BLaER1 (cell line): ENCODE measurements at regions not wholly inside any gene's neighbourhood (a gene's known extent, or its start where the extent isn't known, plus 50 kb on each side); places are given as distances from the start of the nearest gene placed in this dataset.
A peak's percentile ranks its signal among the peaks of the same experiment; 100 is the strongest.

ENCODE experiments used
- H3K27ac ChIP-seq: shearing (Covaris generic); formaldehyde crosslinking; 2 replicates; pipeline ENCODE4 v1.8.1; 2022
- H3K27me3 ChIP-seq: shearing (Covaris generic); formaldehyde crosslinking; 2 replicates; pipeline ENCODE4 v1.8.1; 2022
- H3K36me3 ChIP-seq: shearing (Covaris generic); formaldehyde crosslinking; 2 replicates; pipeline ENCODE4 v1.8.1; 2022
- H3K4me1 ChIP-seq: shearing (Covaris generic); formaldehyde crosslinking; 2 replicates; pipeline ENCODE4 v1.8.1; 2022
- H3K4me2 ChIP-seq: shearing (Covaris generic); formaldehyde crosslinking; 2 replicates; pipeline ENCODE4 v1.8.1; 2022
- H3K4me3 ChIP-seq: shearing (Covaris generic); formaldehyde crosslinking; 2 replicates; pipeline ENCODE4 v1.8.1; 2022
- H3K9ac ChIP-seq: shearing (Covaris generic); formaldehyde crosslinking; 2 replicates; pipeline ENCODE4 v1.8.1; 2022
- H3K9me3 ChIP-seq: shearing (Covaris generic); formaldehyde crosslinking; 2 replicates; pipeline ENCODE4 v1.8.1; 2022
- H4K20me1 ChIP-seq: shearing (Covaris generic); formaldehyde crosslinking; 2 replicates; pipeline ENCODE4 v1.8.1; 2022
- Cebpa-rat ChIP-seq: shearing (Covaris generic); IDR thresholded peaks from 2 replicates; pipeline ENCODE4 v1.8.1; 2022

DNA sequence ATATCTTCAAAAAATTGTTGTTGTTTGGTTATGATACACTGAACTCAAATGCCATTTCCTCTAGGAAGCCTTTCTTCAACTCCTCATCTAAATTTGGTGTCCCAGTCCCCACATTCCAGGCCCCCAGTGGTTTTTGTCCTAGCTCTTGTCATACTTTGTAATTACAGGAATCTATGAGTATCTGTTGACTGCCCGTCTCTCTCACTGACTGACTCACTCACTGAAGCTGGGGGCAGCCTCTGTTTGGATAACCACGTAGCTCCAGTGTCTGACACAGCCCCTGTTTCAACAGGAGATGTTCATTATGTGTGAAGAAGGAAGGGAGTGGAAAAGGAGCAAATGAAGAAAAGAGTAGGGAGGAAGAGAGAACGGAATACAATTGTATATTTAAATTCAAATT is 284.1 kb upstream of the TENM3 start:
- Histone ChIP-seq H3K9me3 (no peaks in the 10 kb centered on the region), H3K27me3 (no peaks in the 10 kb centered on the region), H3K4me3 (no peak overlapping the region), H3K4me2 (no peak overlapping the region), H4K20me1 (no peaks in the 10 kb centered on the region), H3K36me3 (no peaks in the 10 kb centered on the region), H3K27ac (no peak overlapping the region), H3K4me1 (no peaks in the 10 kb centered on the region), H3K9ac (no peak overlapping the region)
- no peak for TF ChIP-seq Cebpa-rat

DNA sequence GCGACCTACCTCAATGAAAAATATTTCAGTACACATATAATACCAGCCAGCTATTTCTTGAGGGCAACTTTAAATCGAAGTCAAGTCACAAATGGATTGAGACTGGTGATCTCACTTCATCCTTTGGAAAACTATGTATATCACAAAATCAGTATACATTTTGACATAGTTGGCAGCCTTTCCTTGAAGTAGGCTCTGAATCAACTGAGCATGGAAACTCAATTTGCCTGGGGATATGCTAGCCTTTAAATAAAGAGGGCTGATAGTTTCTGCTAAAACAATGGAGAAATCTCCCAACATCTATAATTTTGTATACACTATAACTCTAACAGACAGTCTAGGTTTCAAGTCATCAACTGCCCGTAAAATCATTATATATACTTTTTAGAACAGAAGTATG is 282.8 kb upstream of the TENM3 start:
- H3K4me3 ChIP-seq: no peak overlapping the region
- H3K9ac ChIP-seq: no peak overlapping the region
- H3K4me2 ChIP-seq: no peak overlapping the region
- H3K27me3 ChIP-seq: no peaks in the 10 kb centered on the region
- H3K27ac ChIP-seq: no peak overlapping the region
- TF ChIP-seq Cebpa-rat: no peak
- H3K4me1 ChIP-seq: no peaks in the 10 kb centered on the region
- H3K36me3 ChIP-seq: no peaks in the 10 kb centered on the region
- H4K20me1 ChIP-seq: no peaks in the 10 kb centered on the region
- H3K9me3 ChIP-seq: no peaks in the 10 kb centered on the region

DNA sequence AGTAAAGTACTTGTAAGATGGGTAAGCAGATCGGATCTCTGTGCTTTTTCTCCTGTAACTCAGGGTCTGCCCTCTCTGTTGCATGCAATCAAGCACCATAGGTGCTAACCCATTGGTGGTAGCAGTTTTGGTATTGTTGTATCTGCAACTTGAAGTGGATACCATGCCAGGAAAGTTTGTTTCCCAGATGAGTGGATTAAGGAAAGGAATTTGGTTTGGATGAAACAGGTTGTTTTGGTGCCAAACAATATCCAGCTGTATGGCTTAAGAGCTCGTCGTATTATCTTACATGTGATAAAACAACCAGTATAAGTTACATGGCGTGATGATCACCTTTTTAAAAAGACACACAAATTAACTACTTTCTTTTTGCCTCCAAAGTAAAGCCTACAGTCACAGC is 280.9 kb upstream of the TENM3 start:
- no peaks in the 10 kb centered on the region for H3K4me1 ChIP-seq
- no peak overlapping the region for H3K9ac ChIP-seq
- no peak for TF ChIP-seq Cebpa-rat
- H3K27me3 ChIP-seq: no peaks in the 10 kb centered on the region
- no peak overlapping the region for H3K4me3 ChIP-seq
- no peaks in the 10 kb centered on the region for H3K36me3 ChIP-seq
- H3K9me3 ChIP-seq: no peaks in the 10 kb centered on the region
- no peak overlapping the region for H3K27ac ChIP-seq
- H4K20me1 ChIP-seq: no peaks in the 10 kb centered on the region
- no peak overlapping the region for H3K4me2 ChIP-seq

DNA sequence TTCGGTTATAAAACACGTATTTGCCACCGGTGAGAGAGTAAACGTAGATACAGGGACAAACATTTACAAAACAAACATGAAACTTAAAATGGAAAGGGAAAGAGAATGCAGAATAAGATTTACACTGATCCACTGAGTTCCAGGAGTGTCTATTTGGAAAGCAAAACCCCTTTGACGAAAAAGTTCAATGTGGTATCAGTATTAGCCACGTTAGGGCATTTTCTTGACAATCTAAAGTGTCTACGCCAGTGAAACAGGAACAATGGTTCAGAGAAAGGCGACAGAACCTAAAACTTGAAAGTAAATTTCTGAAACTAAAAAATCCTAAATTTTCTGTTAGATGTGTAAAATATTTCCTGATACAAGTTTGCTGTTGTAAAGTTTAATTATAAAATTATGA is 278.5 kb upstream of the TENM3 start:
- Histone ChIP-seq H4K20me1 (no peaks in the 10 kb centered on the region), H3K36me3 (no peaks in the 10 kb centered on the region), H3K9me3 (no peaks in the 10 kb centered on the region), H3K9ac (no peak overlapping the region), H3K27me3 (no peaks in the 10 kb centered on the region), H3K4me2 (no peak overlapping the region), H3K27ac (no peak overlapping the region), H3K4me1 (no peaks in the 10 kb centered on the region), H3K4me3 (no peak overlapping the region)
- no peak for TF ChIP-seq Cebpa-rat

DNA sequence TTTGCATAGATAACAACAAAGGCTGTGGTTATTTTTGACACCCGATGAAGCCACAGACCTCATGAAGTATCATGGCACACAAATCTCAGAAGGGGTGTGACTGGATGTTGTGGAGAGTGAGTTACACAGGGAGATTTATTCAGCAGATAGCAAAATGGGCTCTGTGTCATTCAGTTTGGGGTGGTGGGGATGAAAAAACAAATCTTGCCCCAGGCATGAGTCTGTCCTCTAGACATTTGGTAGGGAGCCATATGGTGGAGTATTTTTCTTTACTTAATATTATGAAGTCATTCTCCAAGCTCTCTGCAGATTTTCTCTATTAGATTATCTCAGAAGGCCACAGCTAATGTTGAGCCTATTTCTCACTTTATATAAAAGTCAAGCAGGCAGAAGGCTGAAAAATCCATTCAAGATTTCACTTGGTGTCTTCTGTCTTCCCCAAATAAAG is 277.1 kb upstream of the TENM3 start:
- Histone ChIP-seq H3K9me3 (no peaks in the 10 kb centered on the region), H3K4me1 (peaks cover 11% of the 10 kb centered on the region), H3K27ac (no peak overlapping the region), H3K27me3 (no peaks in the 10 kb centered on the region), H3K9ac (no peak overlapping the region), H3K4me3 (no peak overlapping the region), H4K20me1 (no peaks in the 10 kb centered on the region), H3K4me2 (no peak overlapping the region), H3K36me3 (no peaks in the 10 kb centered on the region)
- no peak for TF ChIP-seq Cebpa-rat

DNA sequence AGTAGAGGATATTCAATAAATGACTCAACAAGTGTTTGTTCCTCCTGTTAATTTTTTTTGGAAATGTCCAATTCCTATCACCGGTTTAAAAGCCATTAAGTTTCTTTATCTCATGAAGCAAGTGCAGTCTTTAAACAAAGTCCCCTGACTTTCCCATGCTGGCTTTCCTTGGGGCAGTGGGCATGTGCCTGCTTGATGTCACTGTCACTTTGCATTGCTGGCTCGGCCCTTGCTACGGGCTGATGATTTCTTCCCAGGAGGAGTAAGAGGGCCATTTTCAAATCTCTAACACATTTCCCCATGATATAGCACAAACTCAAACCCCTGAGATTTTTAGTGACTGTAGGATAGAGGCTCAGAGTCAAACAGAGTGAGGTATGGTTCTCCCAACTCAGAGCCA is 275.8 kb upstream of the TENM3 start:
- no peaks in the 10 kb centered on the region for H4K20me1 ChIP-seq
- TF ChIP-seq Cebpa-rat: no peak
- H3K27ac ChIP-seq: no peak overlapping the region
- no peak overlapping the region for H3K4me3 ChIP-seq
- H3K36me3 ChIP-seq: no peaks in the 10 kb centered on the region
- peaks cover 18% of the 10 kb centered on the region for H3K4me1 ChIP-seq
- H3K9ac ChIP-seq: no peak overlapping the region
- H3K4me2 ChIP-seq: no peak overlapping the region
- H3K9me3 ChIP-seq: no peaks in the 10 kb centered on the region
- H3K27me3 ChIP-seq: no peaks in the 10 kb centered on the region

DNA sequence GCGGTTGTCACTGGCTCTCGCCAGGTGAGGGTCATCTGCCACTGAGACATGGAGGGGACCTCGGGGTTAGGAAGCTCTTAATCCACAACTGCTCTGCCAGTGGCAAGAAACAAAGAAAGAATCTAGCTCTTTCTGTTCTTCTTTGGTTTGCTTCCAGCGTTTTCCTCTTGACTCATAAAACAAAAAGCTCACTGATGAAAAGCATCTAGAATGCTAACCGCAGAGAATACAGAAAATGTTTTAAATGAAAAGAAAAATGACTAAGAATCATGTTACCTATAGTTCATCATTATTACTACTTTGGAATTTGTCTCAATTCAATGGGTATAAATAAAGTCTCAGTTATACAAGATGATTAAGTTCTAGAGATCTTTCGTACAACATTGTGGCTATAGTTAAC is 274.8 kb upstream of the TENM3 start:
- Histone ChIP-seq H3K36me3 (no peaks in the 10 kb centered on the region), H3K27ac (no peak overlapping the region), H3K9me3 (no peaks in the 10 kb centered on the region), H3K27me3 (no peaks in the 10 kb centered on the region), H3K4me3 (no peak overlapping the region), H3K4me1 (peaks cover 18% of the 10 kb centered on the region), H3K4me2 (no peak overlapping the region), H4K20me1 (no peaks in the 10 kb centered on the region), H3K9ac (no peak overlapping the region)
- TF ChIP-seq Cebpa-rat: no peak

DNA sequence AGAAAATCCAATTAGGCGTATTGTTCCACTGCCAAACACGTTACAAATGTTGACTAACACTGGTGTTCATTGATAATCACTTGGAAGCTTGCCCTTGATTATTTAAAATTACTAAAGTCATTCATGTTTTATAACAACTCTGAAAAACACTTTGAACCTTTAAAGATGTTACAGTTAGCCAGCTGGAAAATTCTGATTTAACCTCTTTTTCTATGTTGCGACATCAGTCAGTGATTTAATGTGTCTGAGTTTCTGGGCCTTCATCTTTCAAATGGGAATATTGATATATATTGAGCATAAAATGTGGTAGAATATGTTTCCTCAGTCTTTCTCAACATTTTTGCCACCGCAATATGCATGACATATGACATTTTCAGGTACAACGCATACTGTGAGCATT is 274.1 kb upstream of the TENM3 start:
- H3K27me3 ChIP-seq: no peaks in the 10 kb centered on the region
- H3K36me3 ChIP-seq: no peaks in the 10 kb centered on the region
- TF ChIP-seq Cebpa-rat: no peak
- no peak overlapping the region for H3K27ac ChIP-seq
- H3K9ac ChIP-seq: no peak overlapping the region
- H3K4me3 ChIP-seq: no peak overlapping the region
- H3K9me3 ChIP-seq: no peaks in the 10 kb centered on the region
- no peak overlapping the region for H3K4me2 ChIP-seq
- H4K20me1 ChIP-seq: no peaks in the 10 kb centered on the region
- H3K4me1 ChIP-seq: peaks cover 18% of the 10 kb centered on the region

DNA sequence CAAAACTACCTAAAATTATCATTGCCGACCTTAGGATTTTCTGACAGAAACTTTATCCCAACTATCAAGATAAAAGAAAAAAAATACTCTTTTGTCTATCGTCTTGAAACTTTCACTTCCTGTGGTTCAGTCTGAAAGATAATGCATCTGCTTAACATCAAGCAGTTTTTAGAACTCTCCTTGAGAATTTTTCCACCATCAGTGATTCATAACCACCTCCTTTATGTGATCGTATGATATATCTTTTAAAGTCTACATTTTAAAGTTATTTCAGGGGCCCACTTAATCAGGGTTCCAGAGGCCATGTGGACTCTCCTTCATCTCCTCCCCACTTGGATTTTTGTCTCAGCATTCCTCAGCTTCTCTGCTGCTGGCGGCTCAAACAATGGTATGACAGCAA is 272.8 kb upstream of the TENM3 start:
- Histone ChIP-seq H3K4me3 (no peak overlapping the region), H3K4me1 (peaks cover 18% of the 10 kb centered on the region), H4K20me1 (no peaks in the 10 kb centered on the region), H3K27me3 (no peaks in the 10 kb centered on the region), H3K9ac (no peak overlapping the region), H3K36me3 (no peaks in the 10 kb centered on the region), H3K27ac (no peak overlapping the region), H3K9me3 (no peaks in the 10 kb centered on the region), H3K4me2 (peak overlapping the region; percentile 33)
- no peak for TF ChIP-seq Cebpa-rat

DNA sequence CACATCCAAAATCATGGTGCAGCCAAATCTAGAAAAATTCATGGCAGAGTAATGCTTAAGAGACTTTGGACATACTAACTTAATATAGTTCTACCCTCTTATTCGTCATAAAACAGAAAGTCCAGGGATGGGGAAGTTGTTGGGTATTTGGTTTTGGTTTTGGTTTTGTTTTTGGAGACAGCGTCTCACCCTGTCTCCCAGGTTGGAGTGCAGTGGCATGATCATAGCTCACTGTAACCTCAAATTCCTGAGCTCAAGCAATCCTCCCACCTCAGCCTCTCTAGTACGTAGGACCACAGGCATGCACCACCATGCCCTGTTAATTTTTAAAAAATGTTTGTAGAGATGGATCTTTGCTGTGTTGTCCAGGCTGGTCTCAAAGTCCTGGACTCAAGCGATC is 271.8 kb upstream of the TENM3 start:
- Histone ChIP-seq H3K4me1 (peaks cover 18% of the 10 kb centered on the region), H3K9me3 (no peaks in the 10 kb centered on the region), H4K20me1 (no peaks in the 10 kb centered on the region), H3K4me3 (no peak overlapping the region), H3K27me3 (no peaks in the 10 kb centered on the region), H3K9ac (no peak overlapping the region), H3K4me2 (peak overlapping the region; percentile 33), H3K27ac (no peak overlapping the region), H3K36me3 (no peaks in the 10 kb centered on the region)
- no peak for TF ChIP-seq Cebpa-rat

DNA sequence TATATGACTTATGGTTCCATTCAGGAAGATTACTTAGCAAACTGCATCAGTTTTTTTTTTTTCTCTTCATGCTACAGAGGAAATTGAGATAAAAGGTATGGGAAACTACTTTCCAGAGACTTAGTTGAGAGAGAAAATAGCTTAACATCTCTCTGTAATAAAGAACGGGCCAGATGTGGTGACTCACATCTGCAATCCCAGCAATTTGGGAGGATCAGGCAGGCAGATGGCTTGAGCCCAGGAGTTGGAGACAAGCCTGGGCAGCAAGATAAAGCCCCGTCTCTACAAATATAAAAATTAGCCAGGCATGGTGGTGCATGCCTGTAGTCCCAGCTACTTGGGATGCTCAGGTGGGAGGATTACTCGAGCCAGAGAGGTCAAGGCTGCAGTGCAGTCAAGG is 271.2 kb upstream of the TENM3 start:
- Histone ChIP-seq H3K9me3 (no peaks in the 10 kb centered on the region), H3K27me3 (no peaks in the 10 kb centered on the region), H3K9ac (no peak overlapping the region), H3K4me3 (no peak overlapping the region), H3K27ac (no peak overlapping the region), H3K36me3 (no peaks in the 10 kb centered on the region), H3K4me1 (peaks cover 18% of the 10 kb centered on the region), H4K20me1 (no peaks in the 10 kb centered on the region), H3K4me2 (peak overlapping the region; percentile 33)
- no peak for TF ChIP-seq Cebpa-rat
